HCT116 (cell line): ENCODE measurements at regions not wholly inside any gene's neighbourhood (a gene's known extent, or its start where the extent isn't known, plus 50 kb on each side); places are given as distances from the start of the nearest gene placed in this dataset.

Experiments
- ATAC-seq: fragments of 200-7000 bp; cut with Tn5 transposase; 2 replicates; pipeline ENCODE4 v1.9.1; 2020; ENCODE audit warnings: mild to moderate bottlenecking, moderate library complexity
- BruUV-seq: library from RNA; stranded (reverse); fragments of 400-500 nt; replicated peaks from 2 replicates; lab custom pipeline; 2021; lab: Mats Ljungman, UMichigan
- CTCF ChIA-PET: fragments of 300-600 bp; sonication (Branson Sonifier 250); formaldehyde crosslinking; loops from one replicate; lab custom pipeline; 2021; ENCODE audit warnings: antibody characterized with exemption; lab: Charles Lee
- POLR2A ChIA-PET: fragments of 300-600, 350-600 bp; sonication (Branson Sonifier 250); formaldehyde crosslinking; loops from one replicate; lab custom pipeline; 2021; ENCODE audit warnings: antibody characterized with exemption; lab: Charles Lee
- RAD21 ChIA-PET, 2 experiments: fragments of 300-600 bp; sonication (Branson Sonifier 250); formaldehyde crosslinking; loops; one replicate each; lab custom pipeline; 2023; ENCODE audit warnings: low total read pairs in 2 of 2; ENCODE audit not compliant: uncharacterized antibody in 2 of 2, unreplicated experiment in 2 of 2, low non-redundant PET in 1 of 2; lab: Charles Lee
- DNase-seq: peaks from one replicate; pipeline ENCODE4 v3.0.0-alpha.2; 2010; ENCODE audit warnings: low read depth, low spot score
- H2AFZ ChIP-seq: fragments of 200-600 bp; shearing (Covaris generic), sonication (generic); 2 replicates; pipeline ENCODE4 v1.6.1; 2017; ENCODE audit warnings: low read depth, mixed run types, mixed read lengths, antibody characterized with exemption, low read length; ENCODE audit not compliant: poor library complexity, severe bottlenecking
- H3K27ac ChIP-seq: 2 replicates; pipeline ENCODE4 v1.5.1; 2012; ENCODE audit warnings: low read depth, low read length
- H3K27me3 ChIP-seq: fragments of 200-600 bp; sonication (generic); 2 replicates; pipeline ENCODE4 v1.6.1; 2016; ENCODE audit warnings: mixed run types, low read length, mixed read lengths; ENCODE audit not compliant: insufficient read depth
- H3K36me3 ChIP-seq, 2 experiments: fragments of 200-500 bp in 1 of 2; fragments of 200-600 bp in 1 of 2; sonication (Bioruptor generic) in 1 of 2; sonication (generic) in 1 of 2; 2 replicates each; pipeline versions ENCODE4 v1.5.1 to v1.6.1; 2014 to 2016; ENCODE audit warnings: low read length in 2 of 2, inconsistent platforms in 1 of 2, mixed read lengths in 1 of 2, mixed run types in 1 of 2; ENCODE audit not compliant: insufficient read depth in 2 of 2, control insufficient read depth in 1 of 2
- H3K4me1 ChIP-seq, 2 experiments: fragments of 200-600 bp in 1 of 2; sonication (generic) in 1 of 2; 2 replicates each; pipeline versions ENCODE4 v1.5.1 to v1.6.1; 2012 to 2017; ENCODE audit warnings: low read length in 2 of 2, inconsistent platforms in 1 of 2, mild to moderate bottlenecking in 1 of 2, mixed read lengths in 1 of 2, mixed run types in 1 of 2, moderate library complexity in 1 of 2; ENCODE audit not compliant: insufficient read depth in 2 of 2, control insufficient read depth in 1 of 2
- H3K4me2 ChIP-seq: fragments of 200-600 bp; sonication (generic); 2 replicates; pipeline ENCODE4 v1.6.1; 2017; ENCODE audit warnings: mixed run types, low read length, mixed read lengths
- H3K4me3 ChIP-seq, 2 experiments: fragments of 200-600 bp in 1 of 2; sonication (generic) in 1 of 2; replicated peaks in 1 of 2; 2 replicates each; pipeline ENCODE4 v1.5.1; 2011 to 2016; ENCODE audit warnings: low read length in 2 of 2, control low read depth in 1 of 2, low read depth in 1 of 2, mild to moderate bottlenecking in 1 of 2, mixed read lengths in 1 of 2, mixed run types in 1 of 2
- H3K79me2 ChIP-seq: fragments of 200-600 bp; sonication (generic); 2 replicates; pipeline ENCODE4 v1.6.1; 2017; ENCODE audit warnings: mild to moderate bottlenecking, mixed run types, low read length, moderate library complexity, mixed read lengths; ENCODE audit not compliant: insufficient read depth
- H3K9ac ChIP-seq: fragments of 200-600 bp; sonication (generic); 2 replicates; pipeline ENCODE4 v1.6.1; 2016; ENCODE audit warnings: low read length, mixed read lengths
- H3K9me2 ChIP-seq: fragments of 200-600 bp; sonication (generic), shearing (Covaris generic); 2 replicates; pipeline ENCODE4 v1.6.1; 2017; ENCODE audit warnings: mixed run types, mild to moderate bottlenecking, moderate library complexity; ENCODE audit not compliant: insufficient read depth
- H3K9me3 ChIP-seq, 2 experiments: fragments of 200-500 bp in 1 of 2; fragments of 200-600 bp in 1 of 2; sonication (Bioruptor generic) in 1 of 2; sonication (generic) in 1 of 2; 2 replicates each; pipeline ENCODE4 v1.6.1; 2014 to 2017; ENCODE audit warnings: low read length in 2 of 2, mixed read lengths in 2 of 2, inconsistent platforms in 1 of 2, low read depth in 1 of 2, mild to moderate bottlenecking in 1 of 2, mixed run types in 1 of 2, moderate library complexity in 1 of 2; ENCODE audit not compliant: control insufficient read depth in 1 of 2, insufficient read depth in 1 of 2
- H4K20me1 ChIP-seq: fragments of 200-600 bp; sonication (generic), shearing (Covaris generic); 2 replicates; pipeline ENCODE4 v1.6.1; 2017; ENCODE audit warnings: mixed run types, mild to moderate bottlenecking, moderate library complexity; ENCODE audit not compliant: insufficient read depth
- ATF3 ChIP-seq: IDR thresholded peaks from 2 replicates; pipeline ENCODE4 v1.6.1; 2012
- EGR1 ChIP-seq: IDR thresholded peaks from 2 replicates; pipeline ENCODE4 v1.6.1; 2012; ENCODE audit warnings: low read depth
- EZH2 ChIP-seq: fragments of 200-600 bp; sonication (generic); IDR thresholded peaks from 2 replicates; pipeline ENCODE4 v1.6.1; 2017; ENCODE audit warnings: antibody characterized with exemption, mixed run types
- FOSL1 ChIP-seq: IDR thresholded peaks from 2 replicates; pipeline ENCODE4 v1.6.1; 2012; ENCODE audit warnings: low read depth
- JUND ChIP-seq: IDR thresholded peaks from 2 replicates; pipeline ENCODE4 v1.6.1; 2012
- MAX ChIP-seq: IDR thresholded peaks from 2 replicates; pipeline ENCODE4 v1.6.1; 2012
- POLR2A ChIP-seq: IDR thresholded peaks from 2 replicates; pipeline ENCODE4 v1.7.0; 2011; ENCODE audit warnings: borderline replicate concordance; ENCODE audit not compliant: insufficient read depth, insufficient read length; ENCODE audit errors: extremely low read depth
- POLR2AphosphoS5 ChIP-seq: IDR thresholded peaks from 2 replicates; pipeline ENCODE4 v1.6.1; 2011; ENCODE audit warnings: mild to moderate bottlenecking, low read depth, low read length, moderate library complexity
- RAD21 ChIP-seq: IDR thresholded peaks from 2 replicates; pipeline ENCODE4 v1.6.1; 2012; ENCODE audit warnings: low read depth, mild to moderate bottlenecking
- SRF ChIP-seq: IDR thresholded peaks from 2 replicates; pipeline ENCODE4 v1.6.1; 2012; ENCODE audit warnings: low read depth
- ZBTB33 ChIP-seq: IDR thresholded peaks from 2 replicates; pipeline ENCODE4 v1.6.1; 2011; ENCODE audit warnings: mild to moderate bottlenecking, low read length, moderate library complexity; ENCODE audit not compliant: insufficient replicate concordance; ENCODE audit errors: extremely low read depth
- ZFX ChIP-seq: fragments of 450-650 bp; IDR thresholded peaks from 2 replicates; pipeline ENCODE4 v1.6.1; 2017
- ZNF274 ChIP-seq: fragments of 200-500 bp; sonication (Bioruptor generic); IDR thresholded peaks from 2 replicates; pipeline ENCODE4 v1.6.1; 2014; ENCODE audit warnings: mild to moderate bottlenecking, low read depth, low read length, inconsistent platforms
- intact Hi-C: fragments of 100-400 bp; cut with micrococcal nuclease; formaldehyde crosslinking; loops from 2 replicates; pipeline ENCODE4 v1.10.0; 2022

- BruUV-seq: no TSS peak
- DNase-seq (no peak), ATAC-seq (no peak)
- ChIA-PET CTCF (no interaction called here), POLR2A (no interaction called here), RAD21 (no interaction called here)
- no peak overlapping the region for H3K9ac ChIP-seq
- no peaks in the 10 kb centered on the region for H3K9me2 ChIP-seq
- H2AFZ ChIP-seq: no peak overlapping the region
- no peaks in the 10 kb centered on the region for H3K4me1 ChIP-seq
- no peaks in the 10 kb centered on the region for H3K36me3 ChIP-seq
- no peaks in the 10 kb centered on the region for H4K20me1 ChIP-seq
- no peak for TF ChIP-seq ZNF274
- TF ChIP-seq JUND: no peak
- no peak for TF ChIP-seq EGR1
- TF ChIP-seq RAD21: no peak
- TF ChIP-seq ZFX: no peak
- TF ChIP-seq FOSL1: no peak
- TF ChIP-seq, all 23 proteins: peak for 0
- Histone ChIP-seq H3K9me3 (peaks cover 2 to 8% of the 10 kb centered on the region in 2 experiments; a peak in 2 of 4 replicates), H3K27me3 (no peaks in the 10 kb centered on the region), H3K27ac (no peak overlapping the region), H3K79me2 (no peaks in the 10 kb centered on the region), H3K4me3 (no peak overlapping the region), H3K4me2 (no peak overlapping the region)
- intact Hi-C loops: no loop called here
Observed at GRCh38 chr18:37920865-37921264, 355.3 kb upstream of the CELF4 start.

- Histone ChIP-seq H2AFZ (no peak overlapping the region), H3K27ac (no peak overlapping the region), H3K79me2 (no peaks in the 10 kb centered on the region), H3K4me2 (no peak overlapping the region), H4K20me1 (no peaks in the 10 kb centered on the region), H3K27me3 (no peaks in the 10 kb centered on the region), H3K9ac (no peak overlapping the region), H3K9me2 (no peaks in the 10 kb centered on the region), H3K4me3 (no peak overlapping the region), H3K9me3 (peaks cover 0 to 8% of the 10 kb centered on the region in 2 experiments; a peak in 1 of 4 replicates), H3K4me1 (no peaks in the 10 kb centered on the region), H3K36me3 (no peaks in the 10 kb centered on the region)
- RAD21 ChIA-PET: no interaction called here
- no TSS peak for BruUV-seq
- CTCF ChIA-PET: no interaction called here
- POLR2A ChIA-PET: no interaction called here
- DNase-seq (no peak), ATAC-seq (no peak)
- intact Hi-C loops: no loop called here
- TF ChIP-seq POLR2A: no peak
- no peak for TF ChIP-seq MAX
- TF ChIP-seq ZBTB33: no peak
- TF ChIP-seq EZH2: no peak
- no peak for TF ChIP-seq POLR2AphosphoS5
- no peak for TF ChIP-seq SRF
- no peak for TF ChIP-seq ATF3
- TF ChIP-seq ZNF274: no peak
Observed at GRCh38 chr18:37913051-37913450, 347.5 kb upstream of the CELF4 start.
